SIG-M5 treated with dmso at 0.1 percent for 504 hours (cell line): ENCODE measurements at regions not wholly inside any gene's neighbourhood (a gene's known extent, or its start where the extent isn't known, plus 50 kb on each side); places are given as distances from the start of the nearest gene placed in this dataset.

ENCODE experiments used
- DNase-seq: peaks from one replicate; lab custom pipeline; 2025; ENCODE audit not compliant: unreplicated experiment; lab: John Stamatoyannopoulos, UW

DNA sequence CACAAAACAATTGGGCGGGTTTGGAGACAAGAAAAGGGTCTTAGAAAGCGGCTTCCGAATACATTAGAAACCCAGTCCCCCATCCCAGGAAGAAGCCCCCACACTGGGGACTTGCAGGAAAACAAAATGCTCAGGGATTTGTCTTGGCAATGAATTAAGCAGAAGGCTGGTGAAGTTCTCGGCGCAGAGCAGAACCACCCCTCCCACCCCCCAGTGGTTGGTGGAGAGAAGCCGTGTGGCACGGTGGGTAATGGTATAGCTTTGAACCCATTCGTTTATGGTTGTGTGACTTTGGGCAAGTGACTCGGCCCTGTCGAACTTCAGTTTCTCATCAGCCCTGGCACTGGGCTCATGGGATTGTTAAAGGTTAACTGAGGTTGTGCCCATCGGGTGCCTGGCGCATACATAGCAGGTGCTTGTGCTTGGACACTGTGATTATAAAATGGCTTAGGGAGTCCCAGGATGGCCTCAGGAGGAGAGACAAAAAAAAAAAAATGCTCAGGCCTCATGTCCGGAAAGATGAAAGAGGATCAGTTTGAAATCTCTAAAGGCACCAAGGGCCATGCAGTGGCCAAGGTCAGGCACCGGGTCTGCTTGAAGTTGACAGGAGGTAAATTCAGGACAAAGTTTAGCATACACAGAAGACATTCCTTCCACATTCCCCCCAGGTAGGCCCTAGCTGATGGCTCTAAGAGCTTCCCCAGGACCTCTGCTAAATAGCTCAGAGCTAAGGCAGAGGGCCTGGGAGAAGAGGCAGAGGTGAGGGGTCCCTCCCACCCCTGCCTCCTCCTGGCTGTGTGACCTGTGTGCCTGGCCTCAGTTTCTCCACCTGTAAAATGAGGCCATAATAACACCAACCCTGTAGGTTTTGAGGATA is 120.1 kb upstream of the PTPN1 start:
- DNase-seq = no peak

DNA sequence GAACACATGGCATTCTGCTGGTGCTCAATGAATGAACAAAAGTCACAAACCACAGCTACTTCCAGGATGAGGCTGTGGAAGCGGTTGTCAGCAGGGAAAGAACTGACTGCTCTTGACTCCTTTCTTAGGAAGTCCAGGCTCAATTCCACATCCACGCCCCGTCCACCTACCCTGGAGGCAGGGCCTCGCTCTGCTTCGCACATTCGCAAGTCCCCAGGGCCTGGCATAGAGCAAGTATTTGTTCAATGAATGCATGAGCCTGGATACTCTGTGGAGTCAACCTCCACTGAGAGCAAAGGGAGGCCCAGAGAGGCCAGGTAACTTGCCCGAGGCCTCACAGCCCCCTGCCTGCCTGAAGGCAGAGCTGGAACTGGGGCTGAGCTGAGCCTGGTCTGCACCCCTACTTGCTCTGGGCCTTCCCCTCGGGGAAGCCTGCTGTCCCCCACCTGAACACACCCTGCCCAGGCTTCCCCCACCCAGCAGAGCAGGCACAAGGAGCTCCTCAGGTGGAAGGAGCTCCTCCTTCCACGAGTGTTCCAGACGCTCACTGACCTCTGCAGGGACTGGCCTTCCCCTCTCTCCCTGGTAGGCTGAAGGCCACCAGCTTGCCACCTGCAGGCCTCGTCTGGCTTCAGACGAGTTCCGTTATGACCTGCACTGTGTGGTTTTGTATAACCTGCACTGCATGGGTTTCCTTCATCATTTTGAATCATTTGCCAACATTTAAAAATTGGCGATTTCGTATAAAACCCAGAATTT is 119.3 kb upstream of the PTPN1 start:
- DNase-seq = no peak

DNA sequence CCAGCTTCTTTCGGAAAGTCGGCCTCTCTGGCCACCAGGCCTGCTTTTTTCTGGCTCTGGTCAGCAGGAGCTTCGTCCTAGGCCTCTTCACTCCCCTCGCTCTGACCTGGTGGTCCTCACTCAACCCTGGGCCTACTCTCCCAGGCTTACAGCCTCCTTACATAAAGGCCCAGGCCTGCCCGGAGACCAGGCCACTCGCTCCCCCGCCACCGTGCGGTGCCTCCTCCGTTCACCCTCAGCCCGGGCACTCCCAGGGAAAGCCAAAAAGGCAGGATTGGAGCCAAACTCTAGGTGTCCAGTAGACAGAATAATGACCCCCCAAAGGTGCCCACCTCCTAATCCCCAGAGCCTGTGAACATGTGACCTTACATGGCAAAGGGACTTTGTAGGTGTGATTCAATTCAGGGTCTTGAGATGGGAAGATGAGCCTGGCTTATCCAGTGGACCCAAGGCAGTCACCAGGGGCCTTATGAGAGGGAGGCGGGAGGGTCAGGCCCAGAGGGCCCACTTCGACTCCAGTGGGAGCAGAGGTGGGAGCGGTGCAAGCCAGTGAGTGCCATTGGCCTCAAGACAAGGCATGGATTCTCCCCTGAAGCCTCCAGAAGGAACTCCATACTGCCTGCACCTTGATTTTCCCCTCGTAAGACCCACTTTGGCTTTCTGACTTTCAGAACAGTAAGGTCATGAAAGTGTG is 118.6 kb upstream of the PTPN1 start:
- no peak for DNase-seq

DNA sequence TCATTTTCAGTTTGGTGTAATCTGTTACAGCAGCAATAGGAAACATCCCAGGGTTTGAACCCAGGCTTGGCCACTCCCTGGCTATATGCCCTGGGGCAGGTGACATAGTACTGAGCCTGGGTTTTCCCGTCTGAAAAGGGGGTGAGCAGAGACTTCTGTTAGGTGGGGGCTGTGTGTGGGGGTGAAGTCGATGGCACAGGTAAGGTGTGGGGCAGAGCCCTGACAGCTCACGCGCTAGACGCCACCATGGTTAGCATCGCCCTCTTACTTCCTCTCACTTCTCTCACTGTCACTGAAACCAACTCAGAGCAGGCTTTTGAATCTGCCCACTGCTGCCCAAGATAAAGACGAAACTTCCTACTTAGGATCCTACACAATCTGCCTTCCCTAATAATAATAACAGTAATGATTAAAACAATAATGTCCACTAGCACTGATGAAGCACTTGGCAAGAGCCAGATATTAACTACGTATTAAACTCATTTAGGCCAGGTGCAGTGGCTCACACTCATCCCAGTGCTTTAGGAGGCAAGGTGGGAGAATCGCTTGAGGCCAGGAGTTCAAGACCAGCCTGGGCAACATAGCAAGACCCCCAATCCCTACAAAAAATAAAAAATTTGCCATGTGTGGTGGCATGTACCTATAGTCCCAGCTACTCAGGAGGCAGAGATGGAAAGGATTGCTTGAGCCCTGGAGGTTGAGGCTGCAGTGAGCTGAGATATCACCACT is 117.9 kb upstream of the PTPN1 start:
- DNase-seq = no peak

DNA sequence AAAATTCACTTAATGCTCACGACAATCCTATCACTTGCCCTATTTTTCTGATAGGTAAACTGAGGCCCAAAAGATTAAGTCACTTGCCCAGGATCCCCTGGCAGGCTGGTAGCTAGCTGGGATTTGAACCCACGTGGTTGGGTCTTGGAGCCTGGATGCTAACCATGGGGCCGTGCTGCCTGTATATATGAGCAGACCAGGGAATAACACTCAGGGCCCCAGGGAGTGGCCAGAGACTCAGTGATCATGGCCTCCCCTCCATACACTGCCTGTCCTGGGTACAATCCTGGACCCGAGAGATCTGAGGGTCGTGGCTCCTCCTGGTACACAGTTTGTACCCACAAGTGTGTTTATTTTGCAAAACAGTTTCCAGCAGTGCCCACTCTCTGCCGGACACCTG is 116.9 kb upstream of the PTPN1 start:
- DNase-seq = no peak

DNA sequence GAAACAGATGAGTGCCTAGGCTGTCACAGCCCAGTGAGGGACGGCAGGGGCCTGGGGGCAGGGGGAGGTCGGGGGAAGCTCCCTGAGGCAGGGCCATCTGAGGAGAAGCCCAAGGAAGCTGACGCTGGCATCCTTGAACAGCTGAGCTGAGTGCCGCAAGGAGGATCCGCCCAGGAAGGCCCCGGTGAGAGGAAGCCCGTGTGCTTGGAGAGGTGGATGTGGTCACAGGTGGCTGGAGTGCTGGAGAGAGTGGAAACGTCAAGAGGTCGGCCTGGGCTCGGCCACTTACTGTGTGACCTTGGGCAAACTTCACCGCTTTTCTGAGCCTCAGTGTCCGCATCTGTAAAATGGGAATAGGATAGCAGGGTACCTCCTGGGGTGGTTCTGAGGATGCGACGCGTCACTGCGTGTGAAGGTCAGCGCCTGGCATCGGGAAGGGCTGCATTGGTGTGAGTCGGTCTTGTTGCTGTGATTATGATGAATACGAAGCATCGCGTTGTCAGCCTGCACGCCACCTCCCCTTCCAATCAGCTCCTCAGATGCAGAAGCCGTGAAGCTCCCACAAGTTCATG is 116.1 kb upstream of the PTPN1 start:
- no peak for DNase-seq

DNA sequence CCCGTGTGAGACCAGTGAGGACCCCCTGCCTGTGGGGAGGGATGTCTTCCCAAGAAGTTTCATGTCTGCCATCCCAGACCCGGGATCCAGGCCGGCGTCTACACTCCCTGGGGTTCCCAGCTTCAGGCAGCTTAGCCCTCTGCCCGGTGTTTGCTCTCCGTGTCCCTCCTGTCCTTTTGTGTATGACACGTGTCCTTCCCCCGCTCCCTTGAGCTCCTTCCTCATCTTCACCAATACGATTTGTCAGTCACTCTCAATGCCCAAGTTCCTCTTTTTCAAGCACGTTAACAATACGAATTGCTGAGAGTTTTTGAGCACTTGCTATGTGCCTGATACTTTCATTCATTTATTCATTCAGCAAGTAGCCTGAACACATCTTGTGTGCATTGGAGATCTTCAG is 115.6 kb upstream of the PTPN1 start:
- peak; percentile 95 for DNase-seq

DNA sequence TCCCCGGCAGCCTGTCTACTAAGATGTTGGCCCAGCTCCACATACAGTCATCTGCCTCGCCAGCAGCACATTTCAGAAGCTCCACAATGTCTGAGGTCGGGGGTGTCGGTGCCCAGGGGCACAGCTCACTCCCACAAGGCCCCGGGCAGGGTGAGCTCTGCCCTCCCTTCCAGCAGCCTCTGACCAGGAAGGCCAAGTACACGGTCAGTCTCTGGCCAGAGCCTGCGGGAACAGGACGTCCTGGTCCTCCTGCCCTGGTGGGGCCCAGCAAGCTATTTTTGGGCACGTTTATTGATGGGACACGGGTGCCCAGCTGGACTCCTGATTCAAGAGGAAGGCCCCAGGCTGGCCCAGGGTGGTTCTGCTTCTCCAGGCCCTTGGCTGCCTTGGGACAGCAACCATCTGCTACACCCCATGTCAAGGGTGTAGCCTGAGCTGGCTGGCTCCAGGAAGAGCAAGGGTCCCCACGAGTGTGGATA is 114.9 kb upstream of the PTPN1 start:
- DNase-seq = no peak

DNA sequence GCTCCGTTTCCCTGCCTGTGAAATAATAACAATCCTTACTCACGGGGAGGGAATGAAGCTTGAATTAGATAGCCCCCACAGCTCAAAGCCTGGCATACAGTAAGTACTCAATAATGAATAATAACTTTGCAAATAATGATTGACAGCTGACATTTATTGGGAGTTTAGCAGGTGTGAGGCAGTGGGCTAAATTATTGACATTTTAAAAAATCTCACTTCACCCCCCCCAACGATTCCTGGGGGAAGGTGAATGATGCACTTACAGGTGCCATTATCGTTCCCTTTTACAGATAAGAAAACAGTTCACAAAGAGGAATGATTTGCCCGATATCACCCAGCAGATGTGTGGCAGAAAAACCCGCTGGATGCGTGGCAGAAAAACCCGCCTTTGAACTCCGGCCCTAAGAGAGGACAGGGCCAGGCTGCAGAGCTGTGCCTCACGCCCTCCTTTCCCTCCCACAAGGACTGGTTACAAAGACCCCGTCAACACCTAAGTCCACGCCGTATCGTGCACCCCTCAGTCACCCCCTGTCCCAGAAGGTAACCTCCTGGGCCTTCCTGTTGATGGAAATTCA is 114.2 kb upstream of the PTPN1 start:
- DNase-seq = no peak

DNA sequence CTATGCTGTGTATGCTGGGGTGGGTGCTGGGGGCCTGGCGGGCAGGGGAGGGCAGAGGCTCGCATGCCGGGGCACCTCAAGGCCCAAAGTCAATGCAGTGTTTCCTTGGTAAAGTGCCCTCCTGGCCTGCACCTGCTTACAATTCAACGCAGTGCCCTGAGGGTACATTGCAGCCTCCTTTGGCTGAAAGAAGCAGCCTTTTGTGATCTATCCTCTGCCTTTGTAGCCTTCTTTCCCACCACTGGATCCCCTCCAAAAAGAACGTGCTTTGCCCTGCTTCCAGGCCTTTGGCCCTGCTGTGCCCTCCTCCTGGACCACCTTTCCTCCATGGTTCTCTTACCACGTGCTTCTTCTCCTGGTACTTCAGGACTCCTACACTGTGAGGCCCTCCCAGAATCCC is 113.6 kb upstream of the PTPN1 start:
- DNase-seq = no peak

DNA sequence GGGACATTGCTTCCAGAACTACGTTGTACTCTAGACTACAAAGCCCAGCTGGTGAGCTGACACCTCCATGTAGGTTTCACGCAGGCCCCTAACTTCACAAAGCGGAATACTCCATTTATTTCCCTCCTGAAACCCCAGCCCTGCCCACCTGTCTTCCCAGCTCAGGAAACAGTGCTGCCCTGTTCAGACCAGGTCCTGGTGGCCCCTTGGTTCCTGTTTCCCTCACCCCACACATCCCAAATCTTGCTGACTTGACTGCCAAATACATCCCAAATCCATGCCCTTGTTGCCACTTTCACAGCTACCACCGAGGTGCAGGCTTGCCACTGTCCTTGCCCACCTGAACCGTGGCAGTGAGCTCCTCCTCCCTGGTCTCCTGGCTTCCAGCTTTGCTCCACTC is 113.1 kb upstream of the PTPN1 start:
- no peak for DNase-seq

DNA sequence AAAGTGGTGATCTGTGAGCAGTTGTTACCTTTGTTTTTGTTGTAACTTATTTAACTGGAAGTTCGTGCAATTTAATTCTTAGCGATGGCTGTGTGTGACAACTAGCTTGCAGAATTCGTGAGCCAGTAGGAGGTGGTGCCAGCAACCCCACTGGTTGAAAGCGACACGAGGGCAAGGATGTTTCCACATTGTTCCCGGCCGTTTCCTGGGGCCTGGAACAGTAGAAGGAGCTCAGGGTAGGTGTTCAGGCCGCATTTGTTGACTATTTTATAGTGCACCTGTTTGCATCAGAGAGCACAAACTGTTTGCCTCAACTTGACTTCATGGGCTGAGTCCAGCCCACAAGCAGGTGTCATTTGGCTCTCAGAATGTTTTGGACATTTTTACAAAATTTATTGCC is 112.1 kb upstream of the PTPN1 start:
- DNase-seq = no peak

DNA sequence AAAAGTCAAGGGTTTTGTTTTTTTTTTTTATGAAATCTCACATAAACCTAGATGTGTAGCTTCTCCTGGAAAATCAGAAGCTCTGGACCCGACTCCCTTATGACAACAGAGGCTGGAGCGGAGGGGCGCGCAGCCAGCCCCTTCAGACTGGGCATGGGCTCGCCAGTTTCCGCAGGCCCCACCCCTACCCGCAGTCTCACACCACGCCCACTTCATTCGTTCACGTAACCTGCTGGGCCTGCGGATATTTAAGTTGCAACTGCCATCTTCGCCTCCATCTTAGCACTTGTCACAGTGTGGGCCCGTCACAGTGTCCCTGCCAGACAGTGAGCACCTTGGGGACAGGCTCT is 111.7 kb upstream of the PTPN1 start:
- no peak for DNase-seq

DNA sequence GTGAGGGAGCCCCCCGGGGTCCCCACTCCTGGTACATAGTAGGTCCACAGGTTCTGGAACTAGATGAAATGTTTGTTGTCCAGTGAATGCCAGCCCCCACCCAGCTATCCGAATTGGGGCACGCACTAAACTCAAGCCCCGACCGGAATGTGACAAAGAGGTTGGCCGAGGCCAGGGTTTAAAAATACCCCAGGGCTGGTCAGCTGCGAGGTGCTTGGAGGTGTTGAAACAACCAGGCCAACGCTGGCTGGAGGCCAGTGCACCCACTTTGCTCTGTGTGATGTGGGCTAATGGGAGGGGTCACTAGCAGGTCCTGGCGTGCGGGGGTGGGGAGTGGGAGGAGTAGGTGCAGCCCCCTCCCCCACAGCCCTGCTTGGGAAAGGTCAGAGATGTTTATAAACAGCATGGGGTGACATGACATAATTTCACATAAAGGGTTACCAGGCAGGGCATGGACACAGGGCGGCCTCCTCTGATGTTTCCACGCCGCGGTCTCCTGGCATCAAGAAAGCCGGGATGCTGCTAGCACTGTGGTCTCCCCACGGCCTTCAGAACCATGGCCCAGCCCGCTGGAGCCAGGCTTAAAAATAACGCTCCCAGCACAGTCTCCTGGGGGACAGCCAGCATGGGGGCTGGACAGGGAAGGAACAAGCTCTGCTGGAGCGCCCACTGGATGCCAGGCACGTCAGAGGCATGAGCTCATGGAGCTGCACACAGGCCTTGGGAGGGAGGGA is 111.2 kb upstream of the PTPN1 start:
- DNase-seq = no peak

DNA sequence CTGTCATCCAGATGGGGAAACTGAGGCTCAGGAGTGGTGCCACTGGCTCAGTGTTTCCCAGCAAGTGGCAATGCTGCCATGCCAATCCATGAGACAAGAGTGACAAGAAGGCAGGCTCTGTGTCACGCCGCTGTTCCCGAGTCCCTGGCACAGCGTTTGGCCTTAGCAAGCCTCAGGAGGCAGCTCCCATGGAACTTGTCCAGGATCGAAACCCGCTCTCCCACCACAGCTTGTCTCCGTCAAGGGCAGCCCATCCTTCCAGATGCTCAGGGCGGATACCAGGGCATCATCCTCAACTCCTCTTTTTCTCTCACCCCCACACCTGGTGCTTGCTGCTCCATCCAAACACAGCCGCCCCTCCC is 110.6 kb upstream of the PTPN1 start:
- DNase-seq = no peak

DNA sequence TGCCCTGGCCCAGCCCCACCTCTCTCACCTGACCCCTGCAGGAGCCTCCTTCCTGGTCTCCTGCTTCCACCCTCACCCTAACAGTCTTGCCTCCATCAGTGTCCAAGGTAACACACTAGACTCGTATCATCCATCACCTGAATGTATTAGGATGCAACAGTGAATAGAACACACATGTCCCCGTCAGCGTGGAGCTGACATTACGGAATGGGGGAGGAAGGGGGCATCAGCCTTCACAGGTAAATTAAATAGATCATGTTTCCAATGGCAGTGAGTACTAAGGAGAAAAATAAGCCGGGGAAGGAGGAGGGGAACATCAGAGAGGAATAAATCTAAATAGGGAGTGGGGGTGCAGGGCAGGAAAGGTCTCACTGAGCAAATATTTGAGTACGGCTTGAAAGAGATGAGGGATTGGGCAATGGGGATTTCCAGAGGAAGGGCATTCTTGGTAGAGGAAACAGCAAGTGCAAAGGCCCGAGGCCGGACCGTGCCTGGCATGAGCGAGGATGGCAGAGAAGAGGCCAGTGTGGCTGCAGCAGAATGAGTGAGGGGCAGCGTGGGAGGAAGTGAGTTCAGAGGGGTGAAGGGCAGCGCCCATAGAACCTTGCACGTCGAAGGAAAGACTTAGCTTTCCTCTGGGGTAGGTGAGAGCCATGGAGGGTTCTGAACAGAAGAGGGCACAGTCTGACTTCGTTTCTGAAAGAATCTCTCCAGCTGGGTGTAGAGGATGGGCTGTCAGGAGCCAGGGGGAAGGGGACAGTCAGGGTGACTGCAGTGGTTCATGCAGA is 110.1 kb upstream of the PTPN1 start:
- DNase-seq = no peak

DNA sequence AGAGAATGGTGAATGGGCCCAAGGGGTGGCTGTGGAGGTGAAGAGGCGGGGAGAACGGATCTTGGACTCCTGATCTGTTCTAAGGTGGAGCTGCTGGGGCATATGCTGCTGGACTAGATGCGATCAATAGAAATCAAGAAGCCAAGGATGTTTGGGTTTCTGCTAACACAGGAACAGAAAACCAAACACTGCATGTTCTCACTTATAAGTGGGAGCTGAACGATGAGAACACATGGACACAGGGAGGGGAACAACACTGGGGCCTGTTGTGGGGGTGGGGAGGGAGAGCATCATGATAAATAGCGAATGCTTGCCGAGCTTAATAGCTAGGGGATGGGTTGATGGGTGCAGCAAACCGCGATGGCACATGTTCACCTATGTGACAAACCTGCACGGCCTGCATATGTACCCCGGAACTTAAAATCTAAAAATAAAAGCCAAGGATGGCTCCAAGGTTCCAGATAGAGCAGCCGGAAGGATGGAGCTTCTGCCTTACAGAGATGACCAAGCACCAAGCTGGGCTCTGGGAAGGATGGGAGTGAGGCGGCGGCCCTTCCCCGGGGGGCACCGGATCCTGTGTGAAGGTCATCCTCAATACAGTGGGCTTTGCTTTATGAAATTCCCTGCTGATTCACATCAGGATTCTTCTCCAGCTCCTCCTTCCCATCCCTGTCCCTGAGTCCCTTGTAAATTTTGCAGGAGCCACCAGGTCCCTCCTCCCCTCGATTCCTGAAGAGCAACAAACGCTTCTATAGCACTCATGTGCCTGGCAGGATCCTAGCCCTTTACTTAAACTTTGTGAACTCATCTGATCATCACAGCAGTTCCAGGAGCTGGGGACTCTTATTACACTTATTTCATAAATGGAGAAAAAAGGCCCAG is 109.2 kb upstream of the PTPN1 start:
- DNase-seq = no peak
